ENCODE measurements at regions not wholly inside any gene's neighbourhood (a gene's known extent, or its start where the extent isn't known, plus 50 kb on each side); places are given as distances from the start of the nearest gene placed in this dataset.

GRCh38 chr2:49661809-49662208, 507.5 kb upstream of the FSHR start:
- DNase-seq (ENCODE audit: low read depth, low spot score) (no peak), ATAC-seq (no peak)
- ChIA-PET POLR2A (no interaction called here), CTCF (no interaction called here), RAD21 (ENCODE audit: low non-redundant PET in 1 of 2, low total read pairs in 2 of 2, uncharacterized antibody in 2 of 2, unreplicated experiment in 2 of 2) (no interaction called here)
- BruUV-seq (replicated peaks), result no TSS peak
- Histone ChIP-seq H3K9ac (ENCODE audit: low read length) (no peak overlapping the region), H3K4me1 (ENCODE audit: control insufficient read depth in 1 of 2, insufficient read depth in 2 of 2, low read length in 2 of 2) (no peaks in the 10 kb centered on the region), H2AFZ (ENCODE audit: low read depth, low read length, poor library complexity, severe bottlenecking) (no peak overlapping the region), H3K27me3 (ENCODE audit: insufficient read depth, low read length) (no peaks in the 10 kb centered on the region), H3K79me2 (ENCODE audit: insufficient read depth, low read length) (no peaks in the 10 kb centered on the region), H3K9me3 (ENCODE audit: control insufficient read depth in 1 of 2, insufficient read depth in 1 of 2, low read depth in 1 of 2, low read length in 2 of 2) (peaks cover 0 to 15% of the 10 kb centered on the region in 2 experiments; a peak in 2 of 4 replicates), H3K4me2 (ENCODE audit: low read length) (no peak overlapping the region), H3K4me3 (replicated peaks in 1 of 2; ENCODE audit: low read depth in 1 of 2, low read length in 2 of 2) (no peak overlapping the region), H3K9me2 (ENCODE audit: insufficient read depth) (no peaks in the 10 kb centered on the region), H3K36me3 (ENCODE audit: control insufficient read depth in 1 of 2, insufficient read depth in 2 of 2, low read length in 2 of 2) (no peaks in the 10 kb centered on the region), H3K27ac (ENCODE audit: low read depth, low read length) (no peak overlapping the region), H4K20me1 (ENCODE audit: insufficient read depth) (no peaks in the 10 kb centered on the region)
- no peak for TF ChIP-seq JUND (IDR thresholded peaks at IDR 0.05)
- no peak for TF ChIP-seq CTCF (IDR thresholded peaks at IDR 0.05 in 2 of 3, conservative IDR thresholded peaks at IDR 0.05 in 1 of 3; ENCODE audit: borderline replicate concordance in 1 of 3, insufficient read depth in 1 of 3, low read depth in 2 of 3, low read length in 2 of 3)
- TF ChIP-seq RAD21 (IDR thresholded peaks at IDR 0.05; ENCODE audit: low read depth), result no peak
- TF ChIP-seq REST (IDR thresholded peaks at IDR 0.05; ENCODE audit: low read depth), result no peak
- TF ChIP-seq TCF7L2 (IDR thresholded peaks at IDR 0.05; ENCODE audit: borderline replicate concordance, extremely low read depth, insufficient read depth, insufficient read length), result no peak
- TF ChIP-seq ZBTB33 (IDR thresholded peaks at IDR 0.05; ENCODE audit: extremely low read depth, insufficient replicate concordance, low read length), result no peak
- no peak for TF ChIP-seq POLR2A (IDR thresholded peaks at IDR 0.05; ENCODE audit: borderline replicate concordance, extremely low read depth, insufficient read depth, insufficient read length)
- TF ChIP-seq FOSL1 (IDR thresholded peaks at IDR 0.05; ENCODE audit: low read depth), result no peak
- no peak for TF ChIP-seq EZH2 (IDR thresholded peaks at IDR 0.05)
- no peak for TF ChIP-seq ELF1 (IDR thresholded peaks at IDR 0.05; ENCODE audit: borderline replicate concordance, low read depth)
- TF ChIP-seq ZFX (IDR thresholded peaks at IDR 0.05), result no peak
- intact Hi-C loops (cut with micrococcal nuclease), result no loop called here
